Heart right ventricle (tissue), 16 donors: ENCODE measurements at regions not wholly inside any gene's neighbourhood (a gene's known extent, or its start where the extent isn't known, plus 50 kb on each side); places are given as distances from the start of the nearest gene placed in this dataset.

ENCODE experiments used
- ATAC-seq, 8 donors: fragments of 200-7000 bp; cut with Tn5 transposase; one replicate each; pipeline ENCODE4 v1.9.1; 2020; ENCODE audit warnings: mild to moderate bottlenecking in 8 of 8, moderate library complexity in 8 of 8, moderate number of reproducible peaks in 1 of 8
- DNase-seq, 2 donors: peaks; one replicate each; pipeline ENCODE4 v3.0.0-alpha.2; 2020
- H3K27ac ChIP-seq, 10 donors: fragments of 200-600 bp; sonication (generic) in 2 of 10; one replicate each; pipeline versions ENCODE4 v1.5.0 to v1.8.0; 2020 to 2022; ENCODE audit warnings: mild to moderate bottlenecking in 3 of 10
- H3K27me3 ChIP-seq, 7 donors: fragments of 200-600 bp; one replicate each; pipeline ENCODE4 v1.8.0; 2021 to 2022; ENCODE audit warnings: mild to moderate bottlenecking in 2 of 7
- H3K36me3 ChIP-seq, 9 donors: fragments of 200-600 bp; sonication (generic) in 1 of 9; one replicate each; pipeline versions ENCODE4 v1.5.0 to v1.8.0; 2020 to 2022; ENCODE audit warnings: mild to moderate bottlenecking in 2 of 9
- H3K4me1 ChIP-seq, 9 donors: fragments of 200-600 bp; sonication (generic) in 1 of 9; one replicate each; pipeline versions ENCODE4 v1.5.0 to v1.8.0; 2020 to 2022; ENCODE audit warnings: mild to moderate bottlenecking in 4 of 9
- H3K4me3 ChIP-seq, 10 donors: fragments of 200-600 bp; sonication (generic) in 2 of 10; one replicate each; pipeline versions ENCODE4 v1.5.0 to v1.8.0; 2020 to 2022; ENCODE audit warnings: mild to moderate bottlenecking in 7 of 10, moderate library complexity in 2 of 10
- H3K9me3 ChIP-seq, 11 donors: fragments of 200-600 bp in 10 of 11; sonication (generic) in 2 of 11; one replicate each; pipeline versions ENCODE4 v1.5.0 to v1.8.0; 2013 to 2022; ENCODE audit warnings: mild to moderate bottlenecking in 2 of 11, control low read depth in 1 of 11, moderate library complexity in 1 of 11
- WGBS, 2 donors: extraction: QIAGEN DNeasy Blood & Tissue Kit; methylation state at CpG; one replicate each; pipeline ENCODE4 v1.1.7; 2013; ENCODE audit warnings: inconsistent platforms in 1 of 2; 5-methylcytosine and 5-hydroxymethylcytosine counted together
- intact Hi-C, 10 donors: fragments of 100-400 bp; cut with DNase I; formaldehyde crosslinking; loops; one replicate each; pipeline versions ENCODE4 v1.11.1 to v1.14.2; 2022
- TF ChIP-seq, protein P1 (sequence below), 9 donors: fragments of 200-600 bp; sonication (generic) in 2 of 9; IDR thresholded peaks; one replicate each; pipeline versions ENCODE4 v1.5.0 to v1.8.0; 2021 to 2022; ENCODE audit warnings: antibody characterized with exemption in 9 of 9, mild to moderate bottlenecking in 5 of 9, moderate library complexity in 1 of 9
- donor health status: Arrhythmogenic right ventricular cardiomyopathy.
- donor health status: ischemic (EF 13 %, LVEDD 7.1; RV severe dilation, severe dysfunction).
- donor health status: healthy with polysubstance abuse.
- donor health status: DM: no; HTN: yes; CAD: no.
- donor health status: DM: no; HTN: no; CAD: no.
- donor health status: ischemic (EF 25% LVEDD 6.9; RV normal size, moderate dysfunction).
- donor health status: ischemic (EF 25% LVEDD 5.7; RV mildly dilated, moderate dysfunction).
- donor health status: healthy.
- donor health status: DM: yes; HTN: yes; CAD: no.
- donor health status: Ischemic cardiomyopathy.
- donor health status: ischemic (EF 35%, LVEDD 5.7; RV mildly dilated, moderate dysfunction).
- donor health status: nonischemic (EF 11% LVEDD 7.7; RV severe dilation, severe dysfunction).
- donor health status: DM: yes; HTN: yes; CAD: no.
- donor health status: PGD.
- donor health status: ischemic (EF 29% LVEDD 5.4; RV normal size, mild dysfunction).
- donor health status: nonischemic (EF 23%, LVEDD 6.1; RV moderate dilation, normal function).

DNA sequence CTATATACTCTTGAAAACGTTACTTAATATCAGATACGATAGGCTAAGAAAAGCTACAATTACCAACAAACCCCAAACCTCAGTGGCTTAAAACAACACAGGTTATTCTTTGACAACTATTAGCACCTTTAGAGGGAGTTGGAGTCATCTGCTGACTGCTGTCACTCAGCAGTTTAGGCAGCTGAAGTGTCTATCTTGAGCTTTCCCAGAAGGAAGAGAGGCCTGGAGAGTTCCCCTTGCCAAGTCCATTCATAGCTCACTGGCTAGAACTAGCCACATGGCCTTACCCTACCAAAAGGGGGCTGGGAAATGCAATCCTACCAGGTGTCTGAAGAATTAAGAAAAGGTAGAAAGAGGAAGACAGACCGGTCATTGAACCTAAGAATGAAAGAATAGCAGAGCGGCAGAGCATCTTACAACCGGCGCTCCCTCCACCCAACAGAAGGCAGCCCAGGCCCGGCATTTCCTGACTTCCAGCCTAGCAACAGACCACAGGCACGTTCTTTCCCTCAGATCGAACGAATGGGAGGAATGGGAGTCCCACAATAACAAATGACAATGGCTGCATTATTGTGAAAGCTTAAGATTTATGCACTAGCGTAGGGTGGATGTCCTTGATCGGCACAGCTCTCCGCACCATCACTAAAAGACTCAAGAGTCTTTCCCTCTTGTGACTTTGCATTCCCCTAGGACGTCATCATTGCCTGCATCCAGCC is 211.2 kb upstream of the CTAGE1 start:
- no peaks in the 10 kb centered on the region for H3K27me3 ChIP-seq
- WGBS, 2 donors: 78% methylated on average over 14 of the region's 14 CpGs
- no peak overlapping the region for H3K4me3 ChIP-seq
- no peak for DNase-seq
- ATAC-seq: peak in 3 of 8 donors; percentile 52 to 80 (median 61)
- no peaks in the 10 kb centered on the region for H3K36me3 ChIP-seq
- TF ChIP-seq, protein P1, sequence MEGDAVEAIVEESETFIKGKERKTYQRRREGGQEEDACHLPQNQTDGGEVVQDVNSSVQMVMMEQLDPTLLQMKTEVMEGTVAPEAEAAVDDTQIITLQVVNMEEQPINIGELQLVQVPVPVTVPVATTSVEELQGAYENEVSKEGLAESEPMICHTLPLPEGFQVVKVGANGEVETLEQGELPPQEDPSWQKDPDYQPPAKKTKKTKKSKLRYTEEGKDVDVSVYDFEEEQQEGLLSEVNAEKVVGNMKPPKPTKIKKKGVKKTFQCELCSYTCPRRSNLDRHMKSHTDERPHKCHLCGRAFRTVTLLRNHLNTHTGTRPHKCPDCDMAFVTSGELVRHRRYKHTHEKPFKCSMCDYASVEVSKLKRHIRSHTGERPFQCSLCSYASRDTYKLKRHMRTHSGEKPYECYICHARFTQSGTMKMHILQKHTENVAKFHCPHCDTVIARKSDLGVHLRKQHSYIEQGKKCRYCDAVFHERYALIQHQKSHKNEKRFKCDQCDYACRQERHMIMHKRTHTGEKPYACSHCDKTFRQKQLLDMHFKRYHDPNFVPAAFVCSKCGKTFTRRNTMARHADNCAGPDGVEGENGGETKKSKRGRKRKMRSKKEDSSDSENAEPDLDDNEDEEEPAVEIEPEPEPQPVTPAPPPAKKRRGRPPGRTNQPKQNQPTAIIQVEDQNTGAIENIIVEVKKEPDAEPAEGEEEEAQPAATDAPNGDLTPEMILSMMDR (IDR thresholded peaks at IDR 0.05): no peak
- no peaks in the 10 kb centered on the region for H3K9me3 ChIP-seq
- H3K27ac ChIP-seq: no peak overlapping the region
- H3K4me1 ChIP-seq: peaks cover 0 to 6% (median 0%) of the 10 kb centered on the region in 9 donors
- intact Hi-C loops: no loop called here

DNA sequence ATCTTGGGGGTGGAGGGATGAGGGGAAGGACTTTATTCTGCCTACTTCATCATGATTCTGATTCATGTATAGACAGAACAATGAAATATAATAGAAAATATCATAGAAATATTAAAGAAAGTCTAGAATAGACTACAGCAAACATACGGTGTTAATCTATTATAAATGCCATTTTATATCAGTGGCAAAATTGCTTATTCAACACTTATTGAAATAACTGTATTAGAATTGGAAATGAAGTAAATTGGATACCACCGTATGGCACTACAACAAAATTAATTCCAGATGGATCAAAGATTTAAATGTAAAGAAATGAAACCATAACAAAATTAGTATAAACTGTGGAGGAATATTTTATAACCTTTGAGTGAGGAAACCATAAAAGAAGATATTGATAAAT is 213.3 kb upstream of the CTAGE1 start:
- intact Hi-C loops: no loop called here
- Histone ChIP-seq H3K4me3 (no peak overlapping the region), H3K27me3 (no peaks in the 10 kb centered on the region), H3K27ac (no peak overlapping the region), H3K36me3 (no peaks in the 10 kb centered on the region), H3K4me1 (peaks cover 0 to 6% (median 0%) of the 10 kb centered on the region in 9 donors), H3K9me3 (peaks cover 0 to 4% (median 0%) of the 10 kb centered on the region in 11 donors)
- ATAC-seq (no peak), DNase-seq (no peak)
- TF ChIP-seq, protein P1 (IDR thresholded peaks at IDR 0.05): no peak
- WGBS, 2 donors: 94 to 95% methylated on average over 2 of the region's 2 CpGs

DNA sequence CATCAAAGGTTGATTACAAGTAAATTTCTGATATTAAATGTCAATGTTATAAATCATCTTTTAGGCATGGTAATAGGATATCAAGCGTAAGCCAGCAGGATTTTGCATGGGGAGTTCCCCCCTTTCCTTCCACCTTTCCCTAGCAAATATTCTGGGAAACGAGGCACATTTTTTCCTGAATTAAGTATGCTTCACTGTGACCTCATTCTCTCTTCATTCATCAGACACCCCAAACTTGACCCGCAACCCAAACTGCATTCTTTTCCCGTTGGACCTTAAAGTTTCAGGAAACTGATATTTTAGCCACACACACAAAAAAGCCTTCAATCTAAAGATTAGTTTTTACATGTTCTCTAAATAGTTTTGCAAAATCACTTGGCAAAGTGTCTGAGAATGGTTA is 214.5 kb upstream of the CTAGE1 start:
- intact Hi-C loops: no loop called here
- WGBS, 2 donors: 66 to 71% methylated on average over 4 of the region's 4 CpGs
- Histone ChIP-seq H3K9me3 (peaks cover 0 to 16% (median 8%) of the 10 kb centered on the region in 11 donors), H3K4me1 (peaks cover 0 to 6% (median 0%) of the 10 kb centered on the region in 9 donors), H3K4me3 (no peak overlapping the region), H3K27me3 (no peaks in the 10 kb centered on the region), H3K36me3 (no peaks in the 10 kb centered on the region), H3K27ac (no peak overlapping the region)
- ATAC-seq: no peak
- DNase-seq: no peak
- TF ChIP-seq, protein P1 (IDR thresholded peaks at IDR 0.05): no peak

DNA sequence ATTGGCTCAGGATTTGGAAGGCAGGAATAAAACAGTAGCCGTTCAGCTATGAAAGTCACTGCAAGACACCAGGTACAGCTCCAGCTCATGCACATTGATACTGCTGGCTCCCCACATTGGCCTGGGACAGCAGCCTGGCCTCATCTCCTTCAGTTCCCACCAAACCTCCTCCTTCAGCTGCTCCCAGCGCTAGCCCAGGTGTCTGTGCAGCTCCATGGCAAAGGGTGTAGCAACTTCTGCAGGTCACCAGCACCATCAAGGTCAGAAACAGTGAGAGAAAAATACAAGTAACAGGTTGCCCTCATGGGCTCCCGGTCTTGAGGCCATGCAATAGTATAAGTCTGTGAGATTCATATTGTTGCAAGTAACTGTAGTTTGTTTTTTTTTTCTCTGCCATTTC is 216.7 kb upstream of the CTAGE1 start:
- WGBS, 2 donors: 76 to 86% methylated on average over 3 of the region's 3 CpGs
- no peak for DNase-seq
- Histone ChIP-seq H3K4me3 (no peak overlapping the region), H3K27ac (no peak overlapping the region), H3K4me1 (peaks cover 0 to 3% (median 0%) of the 10 kb centered on the region in 9 donors), H3K9me3 (peaks cover 0 to 19% (median 9%) of the 10 kb centered on the region in 11 donors), H3K27me3 (no peaks in the 10 kb centered on the region), H3K36me3 (no peaks in the 10 kb centered on the region)
- intact Hi-C loops: no loop called here
- TF ChIP-seq, protein P1 (IDR thresholded peaks at IDR 0.05): no peak
- no peak for ATAC-seq
